PC-3 (cell line): ENCODE measurements at regions not wholly inside any gene's neighbourhood (a gene's known extent, or its start where the extent isn't known, plus 50 kb on each side); places are given as distances from the start of the nearest gene placed in this dataset.

Experiments
- ATAC-seq: fragments of 200-7000 bp; cut with Tn5 transposase; 2 replicates; pipeline ENCODE4 v1.9.1; 2020; ENCODE audit warnings: mild to moderate bottlenecking, moderate library complexity
- BruUV-seq: library from RNA; stranded (reverse); fragments of 400-500 nt; replicated peaks from 2 replicates; lab custom pipeline; 2021; lab: Mats Ljungman, UMichigan
- CTCF ChIA-PET: fragments of 300-600 bp; sonication (Branson Sonifier 250); formaldehyde crosslinking; loops from one replicate; lab custom pipeline; 2022; ENCODE audit warnings: antibody characterized with exemption; lab: Charles Lee
- POLR2A ChIA-PET: fragments of 300-600 bp; sonication (Branson Sonifier 250); formaldehyde crosslinking; loops from one replicate; lab custom pipeline; 2022; ENCODE audit warnings: antibody characterized with exemption; ENCODE audit not compliant: unreplicated experiment; lab: Charles Lee
- DNase-seq: peaks from one replicate; pipeline ENCODE4 v3.0.0-alpha.2; 2015
- H2AFZ ChIP-seq: fragments of 300-600 bp; sonication (generic); 2 replicates; pipeline ENCODE4 v1.6.0; 2016; ENCODE audit warnings: antibody characterized with exemption, low read length
- H3F3A ChIP-seq: fragments of 300-600 bp; sonication (generic); one replicate; pipeline ENCODE4 v1.6.0; 2017; ENCODE audit warnings: antibody characterized with exemption, low read length, control low read depth, mild to moderate bottlenecking; ENCODE audit not compliant: unreplicated experiment
- H3K27ac ChIP-seq: fragments of 300-600 bp; sonication (generic); 2 replicates; pipeline ENCODE4 v1.5.1; 2016; ENCODE audit warnings: mild to moderate bottlenecking, low read length
- H3K27me3 ChIP-seq: fragments of 300-600 bp; sonication (generic); 2 replicates; pipeline ENCODE4 v1.6.1; 2016; ENCODE audit warnings: low read length, mixed read lengths
- H3K36me3 ChIP-seq: fragments of 300-600 bp; sonication (generic); 2 replicates; pipeline ENCODE4 v1.6.1; 2016; ENCODE audit warnings: low read depth, mixed run types, low read length, mixed read lengths
- H3K4me1 ChIP-seq: fragments of 300-600 bp; sonication (generic); 2 replicates; pipeline ENCODE4 v1.5.1; 2016; ENCODE audit warnings: low read length; ENCODE audit not compliant: insufficient read depth
- H3K4me2 ChIP-seq: fragments of 300-600 bp; sonication (generic); 2 replicates; pipeline ENCODE4 v1.6.0; 2016; ENCODE audit warnings: low read length
- H3K4me3 ChIP-seq: fragments of 300-600 bp; sonication (generic); 2 replicates; pipeline ENCODE4 v1.5.1; 2016; ENCODE audit warnings: mild to moderate bottlenecking, low read length, mixed read lengths
- H3K79me2 ChIP-seq: fragments of 300-600 bp; sonication (generic); 2 replicates; pipeline ENCODE4 v1.6.1; 2017; ENCODE audit warnings: low read length, mixed read lengths
- H3K9ac ChIP-seq: fragments of 300-600 bp; sonication (generic); 2 replicates; pipeline ENCODE4 v1.6.0; 2016; ENCODE audit warnings: mild to moderate bottlenecking, low read length
- H3K9me2 ChIP-seq: fragments of 300-600 bp; sonication (generic); replicated peaks from 2 replicates; pipeline ENCODE4 v1.6.1; 2016; ENCODE audit warnings: mixed run types, low read length, mixed read lengths
- H3K9me3 ChIP-seq: fragments of 300-600 bp; sonication (generic); 2 replicates; pipeline ENCODE4 v1.6.1; 2016; ENCODE audit warnings: low read length, mixed read lengths
- H4K20me1 ChIP-seq: fragments of 300-600 bp; sonication (generic); 2 replicates; pipeline ENCODE4 v1.6.1; 2016; ENCODE audit warnings: low read length, mixed read lengths
- EZH2 ChIP-seq: fragments of 300-600 bp; sonication (generic); IDR thresholded peaks from one replicate; pipeline ENCODE4 v1.6.1; 2017; ENCODE audit warnings: antibody characterized with exemption, mild to moderate bottlenecking, low read length; ENCODE audit not compliant: unreplicated experiment
- EZH2phosphoT487 ChIP-seq: fragments of 300-600 bp; sonication (generic); IDR thresholded peaks from 2 replicates; pipeline ENCODE4 v1.6.1; 2018; ENCODE audit warnings: mild to moderate bottlenecking, antibody characterized with exemption, low read length, borderline replicate concordance
- intact Hi-C: fragments of 100-400 bp; cut with micrococcal nuclease; formaldehyde crosslinking; loops from 2 replicates; pipeline ENCODE4 v1.9.0; 2023
- TF ChIP-seq, protein P1 (sequence below): fragments of 300-600 bp; sonication (generic); conservative IDR thresholded peaks from 2 replicates; pipeline ENCODE4 v1.5.1; 2017; ENCODE audit warnings: antibody characterized with exemption, low read depth, mild to moderate bottlenecking, low read length

DNA sequence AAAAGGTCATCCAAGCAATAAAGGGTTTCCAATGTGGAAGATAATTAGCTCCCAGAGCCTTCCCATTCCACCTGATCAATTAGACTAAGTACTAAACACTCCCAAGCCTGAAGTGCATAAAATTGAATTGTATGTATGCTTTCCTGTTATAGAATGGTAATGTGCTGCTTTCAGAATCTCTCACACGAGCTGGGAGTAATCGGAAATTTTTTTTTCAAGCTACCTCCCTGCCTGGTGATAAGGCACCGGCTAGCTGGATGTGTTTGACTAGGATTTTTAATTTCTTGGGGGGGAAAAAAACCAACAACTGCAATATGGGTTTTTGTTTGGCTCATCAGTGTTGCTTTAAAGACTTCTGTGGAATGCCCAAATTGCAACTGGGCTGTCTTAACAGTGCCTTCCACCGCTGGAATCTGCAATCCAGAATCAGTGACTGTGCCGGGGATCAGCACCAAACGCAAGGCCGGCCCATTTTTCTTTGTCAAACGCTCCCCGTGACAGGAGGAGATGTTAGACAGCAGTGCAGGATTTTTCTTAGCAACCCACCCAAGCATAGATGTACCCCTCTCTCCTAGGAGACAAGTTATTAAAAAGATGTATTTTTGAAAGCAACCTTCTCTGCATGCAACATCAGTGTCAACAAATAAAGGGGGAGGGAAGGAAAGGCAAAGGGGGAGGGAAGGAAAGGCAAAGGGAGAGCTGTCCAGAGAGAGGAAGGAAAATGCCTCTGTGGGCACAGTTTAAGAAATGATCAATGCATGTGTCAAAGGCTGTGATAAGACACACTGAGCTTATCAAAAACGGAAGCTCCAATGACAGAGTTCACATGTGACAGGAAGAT, 387.2 kb downstream of the NPIPA8 start:
- ChIA-PET POLR2A (interaction anchor here (0.6 kb wide), 1 partner anchor 11 kb away, joined by 4 read pairs; no protein-coding TSS in a partner anchor), CTCF (no interaction called here)
- no peaks in the 10 kb centered on the region for H3K9me2 ChIP-seq
- H3K36me3 ChIP-seq: no peaks in the 10 kb centered on the region
- no peak overlapping the region for H2AFZ ChIP-seq
- no TSS peak for BruUV-seq
- TF ChIP-seq EZH2 (no peak), EZH2phosphoT487 (no peak)
- TF ChIP-seq, protein P1, sequence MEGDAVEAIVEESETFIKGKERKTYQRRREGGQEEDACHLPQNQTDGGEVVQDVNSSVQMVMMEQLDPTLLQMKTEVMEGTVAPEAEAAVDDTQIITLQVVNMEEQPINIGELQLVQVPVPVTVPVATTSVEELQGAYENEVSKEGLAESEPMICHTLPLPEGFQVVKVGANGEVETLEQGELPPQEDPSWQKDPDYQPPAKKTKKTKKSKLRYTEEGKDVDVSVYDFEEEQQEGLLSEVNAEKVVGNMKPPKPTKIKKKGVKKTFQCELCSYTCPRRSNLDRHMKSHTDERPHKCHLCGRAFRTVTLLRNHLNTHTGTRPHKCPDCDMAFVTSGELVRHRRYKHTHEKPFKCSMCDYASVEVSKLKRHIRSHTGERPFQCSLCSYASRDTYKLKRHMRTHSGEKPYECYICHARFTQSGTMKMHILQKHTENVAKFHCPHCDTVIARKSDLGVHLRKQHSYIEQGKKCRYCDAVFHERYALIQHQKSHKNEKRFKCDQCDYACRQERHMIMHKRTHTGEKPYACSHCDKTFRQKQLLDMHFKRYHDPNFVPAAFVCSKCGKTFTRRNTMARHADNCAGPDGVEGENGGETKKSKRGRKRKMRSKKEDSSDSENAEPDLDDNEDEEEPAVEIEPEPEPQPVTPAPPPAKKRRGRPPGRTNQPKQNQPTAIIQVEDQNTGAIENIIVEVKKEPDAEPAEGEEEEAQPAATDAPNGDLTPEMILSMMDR: no peak
- H3K79me2 ChIP-seq: no peaks in the 10 kb centered on the region
- intact Hi-C loops: no loop called here
- H3K27ac ChIP-seq: no peak overlapping the region
- H3K27me3 ChIP-seq: no peaks in the 10 kb centered on the region
- no peak overlapping the region for H3K9ac ChIP-seq
- no peaks in the 10 kb centered on the region for H3F3A ChIP-seq
- no peak overlapping the region for H3K4me3 ChIP-seq
- H3K9me3 ChIP-seq: no peaks in the 10 kb centered on the region
- ATAC-seq (no peak), DNase-seq (no peak)
- H4K20me1 ChIP-seq: no peaks in the 10 kb centered on the region
- no peak overlapping the region for H3K4me2 ChIP-seq
- H3K4me1 ChIP-seq: no peaks in the 10 kb centered on the region

DNA sequence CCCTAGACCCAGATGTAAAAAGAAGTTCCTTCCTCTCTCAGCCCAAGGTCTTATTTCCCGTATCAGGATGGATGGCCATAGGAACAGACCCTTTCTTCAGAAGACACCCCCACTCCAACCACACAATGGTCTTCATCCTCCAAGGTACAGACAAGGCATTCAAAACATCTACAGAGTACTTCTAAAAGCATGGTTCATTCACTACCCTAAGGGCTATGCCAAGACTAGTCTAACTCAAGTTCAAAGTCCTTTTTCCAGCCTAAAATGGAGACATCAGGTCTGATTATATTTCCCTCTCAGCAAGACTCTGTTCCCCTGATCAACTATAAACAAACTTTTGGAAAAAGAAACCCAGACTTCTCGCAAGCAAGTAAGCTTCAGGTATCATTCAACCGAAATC, 388.9 kb downstream of the NPIPA8 start:
- Histone ChIP-seq H3K4me2 (no peak overlapping the region), H4K20me1 (no peaks in the 10 kb centered on the region), H3K9ac (no peak overlapping the region), H3F3A (no peaks in the 10 kb centered on the region), H3K9me3 (no peaks in the 10 kb centered on the region), H3K27ac (no peak overlapping the region), H3K36me3 (no peaks in the 10 kb centered on the region), H3K4me1 (no peaks in the 10 kb centered on the region), H3K9me2 (no peaks in the 10 kb centered on the region), H3K27me3 (no peaks in the 10 kb centered on the region), H3K4me3 (no peak overlapping the region), H2AFZ (no peak overlapping the region), H3K79me2 (no peaks in the 10 kb centered on the region)
- DNase-seq (no peak), ATAC-seq (no peak)
- TF ChIP-seq EZH2phosphoT487 (no peak), EZH2 (no peak)
- TF ChIP-seq, protein P1: no peak
- no TSS peak for BruUV-seq
- POLR2A ChIA-PET: no interaction called here
- CTCF ChIA-PET: no interaction called here
- intact Hi-C loops: no loop called here

DNA sequence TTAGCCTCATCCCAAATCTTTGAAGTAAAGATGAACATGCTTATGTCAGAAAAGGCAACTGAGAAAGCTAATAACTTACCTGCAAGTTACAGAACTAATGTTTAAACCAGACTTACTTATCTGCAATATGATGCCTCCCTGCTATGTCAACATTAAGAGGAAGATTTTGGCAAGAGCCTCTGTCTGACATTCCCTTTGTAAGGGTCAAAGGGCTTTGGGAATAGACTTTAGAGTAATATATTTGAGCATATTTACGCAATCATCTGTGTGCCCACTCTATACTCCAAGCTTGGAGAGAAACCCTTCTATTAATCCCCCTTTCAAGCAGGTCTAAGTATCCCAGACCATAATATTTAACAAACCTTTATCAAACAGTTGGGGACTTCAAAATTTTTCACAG, 389.4 kb downstream of the NPIPA8 start:
- intact Hi-C loops: no loop called here
- no peak overlapping the region for H3K4me2 ChIP-seq
- H3K79me2 ChIP-seq: no peaks in the 10 kb centered on the region
- H3K9ac ChIP-seq: no peak overlapping the region
- no peaks in the 10 kb centered on the region for H3K4me1 ChIP-seq
- ChIA-PET POLR2A (no interaction called here), CTCF (no interaction called here)
- no peaks in the 10 kb centered on the region for H4K20me1 ChIP-seq
- H3K9me2 ChIP-seq: no peaks in the 10 kb centered on the region
- no peak overlapping the region for H3K27ac ChIP-seq
- H3K9me3 ChIP-seq: no peaks in the 10 kb centered on the region
- BruUV-seq: no TSS peak
- no peaks in the 10 kb centered on the region for H3K27me3 ChIP-seq
- no peak for DNase-seq
- TF ChIP-seq EZH2phosphoT487 (no peak), EZH2 (no peak)
- TF ChIP-seq, protein P1: no peak
- H3K36me3 ChIP-seq: no peaks in the 10 kb centered on the region
- no peak for ATAC-seq
- no peak overlapping the region for H2AFZ ChIP-seq
- H3K4me3 ChIP-seq: no peak overlapping the region
- no peaks in the 10 kb centered on the region for H3F3A ChIP-seq
